Iris pigment epithelial cell (primary cell): ENCODE measurements at regions not wholly inside any gene's neighbourhood (a gene's known extent, or its start where the extent isn't known, plus 50 kb on each side); places are given as distances from the start of the nearest gene placed in this dataset.
A peak's percentile ranks its signal among the peaks of the same experiment; 100 is the strongest.

ENCODE experiments used
- DNase-seq: peaks from one replicate; pipeline ENCODE4 v3.0.0-alpha.2; 2011; ENCODE audit warnings: low read depth

- DNase-seq: no peak
Measured at GRCh38 chr4:163622379-163623035, 128.0 kb downstream of the TMA16 start.

GRCh38 chr4:163623787-163624186 lies 129.3 kb downstream of the TMA16 start:
- DNase-seq: no peak

GRCh38 chr4:163624727-163625126 lies 130.2 kb downstream of the TMA16 start:
- no peak for DNase-seq

GRCh38 chr4:163631288-163631687 lies 136.8 kb downstream of the TMA16 start:
- DNase-seq: no peak

- peak; percentile 9 for DNase-seq
Measured at GRCh38 chr4:163638909-163639308, 144.4 kb downstream of the TMA16 start.

GRCh38 chr4:163649557-163650091 lies 155.1 kb downstream of the TMA16 start:
- DNase-seq: peak; percentile 3

- no peak for DNase-seq
Measured at GRCh38 chr4:163651761-163652160, 157.3 kb downstream of the TMA16 start.

GRCh38 chr4:163654621-163655020 lies 160.1 kb downstream of the TMA16 start:
- DNase-seq: no peak

- DNase-seq: no peak
Measured at GRCh38 chr4:163660636-163661035, 166.1 kb downstream of the TMA16 start.

- DNase-seq: no peak
Measured at GRCh38 chr4:163662768-163663167, 168.3 kb downstream of the TMA16 start.

GRCh38 chr4:163663454-163664225 lies 169.2 kb downstream of the TMA16 start:
- DNase-seq: no peak

- no peak for DNase-seq
Measured at GRCh38 chr4:163665101-163665500, 170.6 kb downstream of the TMA16 start.

GRCh38 chr4:163665521-163666331 lies 171.2 kb downstream of the TMA16 start:
- peak; percentile 1 for DNase-seq

- DNase-seq: no peak
Measured at GRCh38 chr4:163666332-163666873, 171.9 kb downstream of the TMA16 start.

GRCh38 chr4:163672751-163673150 lies 178.3 kb downstream of the TMA16 start:
- DNase-seq: no peak

GRCh38 chr4:163673848-163674697 lies 179.6 kb downstream of the TMA16 start:
- DNase-seq: no peak

GRCh38 chr4:163679189-163679588 lies 184.7 kb downstream of the TMA16 start:
- DNase-seq: peak; percentile 20

GRCh38 chr4:163680386-163681098 lies 186.1 kb downstream of the TMA16 start:
- no peak for DNase-seq

- DNase-seq: peak; percentile 33
Measured at GRCh38 chr4:163681208-163681821, 186.8 kb downstream of the TMA16 start.

GRCh38 chr4:163688856-163689255 lies 194.4 kb downstream of the TMA16 start:
- no peak for DNase-seq
